ENCODE measurements at regions not wholly inside any gene's neighbourhood (a gene's known extent, or its start where the extent isn't known, plus 50 kb on each side); places are given as distances from the start of the nearest gene placed in this dataset.

DNA sequence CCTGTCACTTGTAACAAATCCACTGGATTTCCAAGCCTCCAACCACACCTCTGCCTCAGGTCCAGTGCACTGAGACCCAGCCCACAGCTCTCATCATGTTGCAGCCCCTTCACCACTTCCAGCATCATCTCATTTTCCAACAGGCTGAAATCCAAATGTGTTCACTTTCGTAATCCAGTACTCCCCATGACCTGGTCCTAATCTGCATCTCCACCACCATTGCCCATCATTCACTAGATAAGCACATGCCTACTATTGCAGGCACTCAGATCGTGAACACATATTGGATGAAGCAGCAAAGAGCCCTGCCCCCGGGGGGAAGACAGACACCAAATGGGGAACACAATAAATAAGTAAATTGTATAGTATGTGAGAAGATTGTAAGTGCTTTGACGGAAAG, 76.1 kb upstream of the INSIG1 start:
- Histone ChIP-seq H3K36me3 (ENCODE audit: control insufficient read depth, insufficient read depth, low read length, severe bottlenecking) (no peaks in the 10 kb centered on the region), H3K27me3 (replicated peaks; ENCODE audit: control insufficient read depth, insufficient read depth, low read length) (no peaks in the 10 kb centered on the region), H3K9ac (ENCODE audit: low read length) (no peak overlapping the region), H3K9me3 (ENCODE audit: control insufficient read depth, low read length) (no peaks in the 10 kb centered on the region), H3K4me3 (ENCODE audit: low read length) (no peak overlapping the region), H3K4me1 (ENCODE audit: control insufficient read depth, insufficient read depth, low read length) (peaks cover 5% of the 10 kb centered on the region)
- DNase-seq (ENCODE audit: low read depth), result no peak

DNA sequence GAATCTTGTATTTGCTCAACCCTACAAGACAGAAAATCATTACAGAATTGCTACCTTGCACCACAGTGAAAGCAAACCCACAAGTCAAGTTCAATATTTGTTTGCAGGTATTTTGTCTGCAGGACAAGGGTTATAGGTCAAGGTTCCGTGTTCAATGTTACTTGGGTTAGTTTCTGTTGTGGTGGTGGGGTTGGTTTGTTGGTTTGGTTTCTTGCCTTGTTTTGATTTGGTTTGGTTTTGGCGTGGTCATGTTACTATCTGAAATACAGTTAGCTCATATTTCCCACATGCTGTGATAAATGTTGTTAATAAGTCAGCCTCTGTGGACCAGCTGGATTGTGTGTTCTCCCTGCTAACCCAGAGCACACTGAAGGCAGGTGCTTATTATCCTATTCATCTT, 75.6 kb upstream of the INSIG1 start:
- no peak for DNase-seq (ENCODE audit: low read depth)
- Histone ChIP-seq H3K27me3 (replicated peaks; ENCODE audit: control insufficient read depth, insufficient read depth, low read length) (no peaks in the 10 kb centered on the region), H3K9ac (ENCODE audit: low read length) (no peak overlapping the region), H3K9me3 (ENCODE audit: control insufficient read depth, low read length) (no peaks in the 10 kb centered on the region), H3K4me1 (ENCODE audit: control insufficient read depth, insufficient read depth, low read length) (peaks cover 5% of the 10 kb centered on the region), H3K36me3 (ENCODE audit: control insufficient read depth, insufficient read depth, low read length, severe bottlenecking) (no peaks in the 10 kb centered on the region), H3K4me3 (ENCODE audit: low read length) (no peak overlapping the region)

DNA sequence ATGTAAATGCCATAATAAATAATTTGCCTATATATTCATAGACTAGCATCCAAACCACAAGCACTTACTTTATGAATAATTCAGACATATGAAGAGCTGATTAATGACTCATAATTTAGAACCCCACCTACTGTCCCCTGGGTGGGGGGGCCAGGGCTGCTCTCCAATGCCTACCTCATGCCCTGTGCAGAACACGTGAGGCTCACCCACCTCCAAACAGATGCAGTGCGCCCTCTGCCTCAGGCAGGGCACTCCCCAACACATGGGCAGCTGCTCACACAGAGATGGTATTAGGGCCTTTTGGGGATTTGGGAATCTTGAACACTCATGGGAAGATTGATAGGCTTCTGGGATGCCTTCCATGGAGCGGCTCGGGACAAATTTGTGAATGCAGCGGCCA, 75.1 kb upstream of the INSIG1 start:
- H3K36me3 ChIP-seq (ENCODE audit: control insufficient read depth, insufficient read depth, low read length, severe bottlenecking), result no peaks in the 10 kb centered on the region
- H3K4me1 ChIP-seq (ENCODE audit: control insufficient read depth, insufficient read depth, low read length), result peaks cover 5% of the 10 kb centered on the region
- no peak overlapping the region for H3K4me3 ChIP-seq (ENCODE audit: low read length)
- H3K27me3 ChIP-seq (replicated peaks; ENCODE audit: control insufficient read depth, insufficient read depth, low read length), result no peaks in the 10 kb centered on the region
- no peak for DNase-seq (ENCODE audit: low read depth)
- H3K9ac ChIP-seq (ENCODE audit: low read length), result no peak overlapping the region
- H3K9me3 ChIP-seq (ENCODE audit: control insufficient read depth, low read length), result no peaks in the 10 kb centered on the region

DNA sequence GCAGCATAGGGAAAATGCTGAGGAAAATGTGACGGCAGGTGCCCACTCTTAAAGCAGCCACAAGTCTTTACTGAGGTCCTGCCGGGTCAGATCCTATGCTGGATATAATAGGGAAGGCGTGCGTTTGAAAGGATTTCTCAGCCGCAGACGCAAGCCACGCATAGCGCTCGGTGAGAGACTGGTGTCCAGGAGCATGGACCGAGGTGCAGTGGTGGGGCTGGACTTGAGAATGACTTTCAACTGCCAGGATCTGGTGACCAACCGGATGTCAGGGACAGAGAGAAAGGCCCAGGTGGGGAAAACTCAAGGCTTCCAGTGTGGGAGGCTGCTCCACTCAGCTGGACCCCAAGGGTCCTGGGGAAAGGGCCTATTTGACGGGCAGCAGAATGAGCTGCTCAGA, 74.7 kb upstream of the INSIG1 start:
- DNase-seq (ENCODE audit: low read depth), result no peak
- no peaks in the 10 kb centered on the region for H3K27me3 ChIP-seq (replicated peaks; ENCODE audit: control insufficient read depth, insufficient read depth, low read length)
- H3K9me3 ChIP-seq (ENCODE audit: control insufficient read depth, low read length), result no peaks in the 10 kb centered on the region
- no peak overlapping the region for H3K4me3 ChIP-seq (ENCODE audit: low read length)
- H3K4me1 ChIP-seq (ENCODE audit: control insufficient read depth, insufficient read depth, low read length), result peaks cover 5% of the 10 kb centered on the region
- H3K36me3 ChIP-seq (ENCODE audit: control insufficient read depth, insufficient read depth, low read length, severe bottlenecking), result no peaks in the 10 kb centered on the region
- no peak overlapping the region for H3K9ac ChIP-seq (ENCODE audit: low read length)

DNA sequence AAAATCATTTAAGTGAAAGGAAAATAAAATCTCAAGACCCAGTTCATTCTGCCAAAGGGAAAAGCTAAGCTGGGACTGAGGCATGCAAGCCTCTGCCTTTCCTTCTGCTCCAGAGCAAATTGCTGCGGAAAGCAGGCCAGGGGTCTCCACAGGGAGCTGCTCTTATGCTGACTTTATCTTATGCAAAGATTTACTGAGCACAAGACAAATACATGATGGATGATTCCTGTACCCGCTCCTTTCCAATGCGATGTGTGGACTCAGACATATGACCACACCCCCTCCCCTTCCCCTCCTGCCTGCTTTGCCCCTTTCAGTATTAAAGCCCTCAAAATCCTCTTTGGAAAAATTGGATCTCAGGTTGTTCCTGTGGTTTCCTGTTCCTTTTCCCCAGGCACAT, 74.2 kb upstream of the INSIG1 start:
- H3K4me1 ChIP-seq (ENCODE audit: control insufficient read depth, insufficient read depth, low read length), result peaks cover 9% of the 10 kb centered on the region
- no peak overlapping the region for H3K4me3 ChIP-seq (ENCODE audit: low read length)
- H3K27me3 ChIP-seq (replicated peaks; ENCODE audit: control insufficient read depth, insufficient read depth, low read length), result no peaks in the 10 kb centered on the region
- H3K9ac ChIP-seq (ENCODE audit: low read length), result no peak overlapping the region
- DNase-seq (ENCODE audit: low read depth), result no peak
- no peaks in the 10 kb centered on the region for H3K9me3 ChIP-seq (ENCODE audit: control insufficient read depth, low read length)
- no peaks in the 10 kb centered on the region for H3K36me3 ChIP-seq (ENCODE audit: control insufficient read depth, insufficient read depth, low read length, severe bottlenecking)

DNA sequence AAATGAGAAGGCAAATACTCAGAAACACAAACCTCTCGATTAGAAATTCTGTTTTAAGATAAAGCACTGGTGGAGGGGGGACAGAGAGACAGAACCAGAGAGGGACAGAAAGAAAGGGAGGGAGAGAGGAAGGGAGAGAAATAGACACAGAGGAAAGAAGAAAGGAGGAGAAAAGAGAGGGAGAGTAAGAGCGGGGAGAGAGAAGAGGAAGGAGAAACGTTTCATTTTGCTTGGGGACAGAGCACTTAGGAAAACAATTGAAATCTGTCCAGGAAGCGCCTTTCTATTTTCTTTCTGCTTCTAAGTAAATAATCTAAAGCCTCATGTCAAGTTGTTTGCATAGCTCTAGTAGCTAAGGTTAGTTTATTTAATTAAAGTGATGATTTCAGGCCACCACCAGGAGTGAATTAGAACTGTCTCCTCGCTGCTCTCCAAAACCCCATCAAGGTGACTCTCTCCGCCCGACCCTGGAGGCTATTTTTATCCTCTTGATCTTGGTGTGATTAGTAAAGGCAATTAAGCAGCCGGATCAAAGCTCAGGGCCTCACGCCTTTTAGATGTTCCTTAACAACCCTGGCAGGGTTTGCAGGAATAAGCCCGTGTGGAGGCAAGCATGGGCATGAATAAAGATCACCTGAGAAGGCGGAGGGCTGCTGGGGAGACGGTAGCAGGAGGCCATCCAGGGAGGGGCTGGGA, 73.4 kb upstream of the INSIG1 start:
- Histone ChIP-seq H3K27me3 (replicated peaks; ENCODE audit: control insufficient read depth, insufficient read depth, low read length) (no peaks in the 10 kb centered on the region), H3K9ac (ENCODE audit: low read length) (no peak overlapping the region), H3K4me3 (ENCODE audit: low read length) (no peak overlapping the region), H3K9me3 (ENCODE audit: control insufficient read depth, low read length) (no peaks in the 10 kb centered on the region), H3K4me1 (ENCODE audit: control insufficient read depth, insufficient read depth, low read length) (peaks cover 10% of the 10 kb centered on the region), H3K36me3 (ENCODE audit: control insufficient read depth, insufficient read depth, low read length, severe bottlenecking) (no peaks in the 10 kb centered on the region)
- no peak for DNase-seq (ENCODE audit: low read depth)

DNA sequence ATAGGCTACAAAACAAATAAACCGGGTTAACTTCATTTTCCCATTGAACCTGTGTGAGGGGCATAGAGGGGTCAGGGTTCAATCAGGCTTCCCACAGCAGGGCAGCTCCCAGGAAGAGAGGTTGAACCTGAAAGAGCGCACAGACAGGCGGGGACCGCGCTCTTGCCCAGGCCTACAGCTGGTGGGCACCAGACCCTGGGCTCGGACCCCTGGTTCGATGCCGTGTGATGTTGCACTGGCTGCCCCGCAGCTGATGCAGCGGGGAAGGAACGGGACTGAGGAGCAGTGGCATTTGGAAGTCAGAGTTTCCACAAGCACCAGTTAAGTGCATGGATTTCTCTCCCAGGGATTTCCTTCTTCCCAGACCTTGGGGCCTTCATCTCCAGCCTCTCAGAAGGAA, 72.6 kb upstream of the INSIG1 start:
- no peaks in the 10 kb centered on the region for H3K27me3 ChIP-seq (replicated peaks; ENCODE audit: control insufficient read depth, insufficient read depth, low read length)
- no peaks in the 10 kb centered on the region for H3K9me3 ChIP-seq (ENCODE audit: control insufficient read depth, low read length)
- peaks cover 13% of the 10 kb centered on the region for H3K4me1 ChIP-seq (ENCODE audit: control insufficient read depth, insufficient read depth, low read length)
- no peaks in the 10 kb centered on the region for H3K36me3 ChIP-seq (ENCODE audit: control insufficient read depth, insufficient read depth, low read length, severe bottlenecking)
- no peak overlapping the region for H3K9ac ChIP-seq (ENCODE audit: low read length)
- H3K4me3 ChIP-seq (ENCODE audit: low read length), result no peak overlapping the region
- no peak for DNase-seq (ENCODE audit: low read depth)

DNA sequence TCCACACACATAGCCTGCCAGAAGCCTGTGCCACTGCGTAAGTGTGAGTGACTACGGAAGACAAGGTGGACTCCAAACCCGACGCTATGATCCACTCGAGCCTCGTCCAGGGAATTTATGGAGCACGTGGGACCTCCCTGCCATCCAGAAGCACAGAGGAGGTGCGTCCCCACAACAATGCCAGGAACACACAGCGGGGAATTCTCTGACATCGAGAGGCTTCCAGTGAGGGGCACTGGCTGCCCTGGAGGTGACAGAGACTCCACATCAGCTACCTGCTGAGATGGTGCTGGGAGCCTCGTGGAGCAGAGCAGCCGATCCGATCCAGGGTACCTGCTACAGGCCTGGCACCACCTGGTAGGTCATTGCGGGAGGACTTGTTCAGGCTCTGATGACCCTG, 72.2 kb upstream of the INSIG1 start:
- Histone ChIP-seq H3K9me3 (ENCODE audit: control insufficient read depth, low read length) (no peaks in the 10 kb centered on the region), H3K36me3 (ENCODE audit: control insufficient read depth, insufficient read depth, low read length, severe bottlenecking) (no peaks in the 10 kb centered on the region), H3K27me3 (replicated peaks; ENCODE audit: control insufficient read depth, insufficient read depth, low read length) (no peaks in the 10 kb centered on the region), H3K4me1 (ENCODE audit: control insufficient read depth, insufficient read depth, low read length) (peaks cover 12% of the 10 kb centered on the region), H3K9ac (ENCODE audit: low read length) (no peak overlapping the region), H3K4me3 (ENCODE audit: low read length) (no peak overlapping the region)
- DNase-seq (ENCODE audit: low read depth), result no peak

DNA sequence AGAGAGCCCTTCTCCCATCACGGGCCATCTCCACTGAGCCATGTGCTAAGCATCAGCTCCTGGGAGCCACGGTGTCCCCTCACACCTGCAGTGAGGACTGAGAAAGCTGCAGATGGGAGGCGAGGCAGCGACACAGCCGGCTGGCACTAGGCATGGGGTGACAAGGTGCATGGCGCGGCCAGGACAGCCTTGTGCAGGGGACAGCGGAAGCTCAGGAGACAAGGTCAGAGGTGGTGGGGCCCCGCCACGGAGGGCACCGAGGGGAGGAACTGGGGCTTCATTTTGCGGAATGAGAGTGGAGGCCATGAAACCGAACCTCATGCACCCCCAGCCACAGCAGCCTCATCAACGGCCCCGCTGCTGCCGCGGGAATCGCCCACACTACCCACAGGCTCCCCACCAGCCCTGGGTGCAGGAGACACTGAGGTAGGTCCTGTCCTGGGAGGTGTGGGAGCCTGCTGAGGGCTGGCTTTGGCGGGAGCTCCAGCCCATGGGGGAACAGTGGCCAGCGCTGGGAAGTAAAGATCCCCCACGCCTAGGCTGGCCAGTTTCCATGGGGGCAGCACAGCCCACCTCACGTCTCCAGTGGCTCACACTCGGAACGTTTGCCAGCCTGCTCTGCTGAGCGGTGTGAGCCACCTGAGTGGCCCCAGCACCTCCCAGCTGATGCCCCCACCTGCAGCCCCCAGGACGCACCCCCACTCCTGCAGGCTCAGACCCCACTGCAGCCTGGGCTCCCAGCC, 71.2 kb upstream of the INSIG1 start:
- Histone ChIP-seq H3K4me1 (ENCODE audit: control insufficient read depth, insufficient read depth, low read length) (peaks cover 12% of the 10 kb centered on the region), H3K4me3 (ENCODE audit: low read length) (no peak overlapping the region), H3K9me3 (ENCODE audit: control insufficient read depth, low read length) (no peaks in the 10 kb centered on the region), H3K9ac (ENCODE audit: low read length) (no peak overlapping the region), H3K36me3 (ENCODE audit: control insufficient read depth, insufficient read depth, low read length, severe bottlenecking) (no peaks in the 10 kb centered on the region), H3K27me3 (replicated peaks; ENCODE audit: control insufficient read depth, insufficient read depth, low read length) (no peaks in the 10 kb centered on the region)
- no peak for DNase-seq (ENCODE audit: low read depth)

DNA sequence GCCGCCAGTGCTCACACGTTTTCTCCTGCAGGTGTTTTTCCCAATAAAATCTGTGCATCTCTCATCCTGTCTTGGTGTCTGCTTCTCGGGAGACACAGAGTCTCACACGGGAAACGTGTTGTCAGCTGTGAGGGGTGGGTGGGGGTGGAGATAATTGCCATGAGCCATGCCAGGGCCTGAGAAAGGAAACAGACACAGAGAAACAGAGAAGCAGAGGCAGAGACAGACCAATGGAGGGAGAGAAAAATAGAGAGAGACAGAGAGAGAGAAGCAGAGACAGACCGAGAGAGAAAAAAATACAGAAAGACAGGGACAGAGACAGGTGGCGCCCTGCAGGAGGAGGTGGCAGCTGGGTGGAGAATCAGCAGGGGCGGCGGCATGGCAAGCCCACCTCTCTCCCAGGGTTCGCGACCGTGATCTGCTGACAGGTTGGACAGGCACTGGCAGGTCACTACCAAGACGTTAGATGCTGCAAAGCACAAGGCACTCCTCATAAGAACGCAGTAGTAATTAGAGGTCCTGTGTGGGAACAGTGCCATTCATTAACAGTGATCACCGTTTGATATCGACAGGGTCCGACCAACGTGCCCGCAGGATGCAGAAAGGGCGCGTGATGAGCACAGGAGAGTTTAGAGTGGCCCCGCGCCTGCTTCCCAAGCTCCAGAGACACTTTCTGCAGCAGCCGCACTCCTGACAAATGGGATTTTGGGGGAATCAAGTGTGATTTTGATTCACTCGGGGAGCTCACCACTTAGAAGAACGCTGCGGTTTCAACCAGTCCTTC, 70.5 kb upstream of the INSIG1 start:
- H3K9me3 ChIP-seq (ENCODE audit: control insufficient read depth, low read length), result no peaks in the 10 kb centered on the region
- no peak overlapping the region for H3K4me3 ChIP-seq (ENCODE audit: low read length)
- H3K36me3 ChIP-seq (ENCODE audit: control insufficient read depth, insufficient read depth, low read length, severe bottlenecking), result no peaks in the 10 kb centered on the region
- H3K4me1 ChIP-seq (ENCODE audit: control insufficient read depth, insufficient read depth, low read length), result peaks cover 12% of the 10 kb centered on the region
- no peaks in the 10 kb centered on the region for H3K27me3 ChIP-seq (replicated peaks; ENCODE audit: control insufficient read depth, insufficient read depth, low read length)
- H3K9ac ChIP-seq (ENCODE audit: low read length), result no peak overlapping the region
- no peak for DNase-seq (ENCODE audit: low read depth)

DNA sequence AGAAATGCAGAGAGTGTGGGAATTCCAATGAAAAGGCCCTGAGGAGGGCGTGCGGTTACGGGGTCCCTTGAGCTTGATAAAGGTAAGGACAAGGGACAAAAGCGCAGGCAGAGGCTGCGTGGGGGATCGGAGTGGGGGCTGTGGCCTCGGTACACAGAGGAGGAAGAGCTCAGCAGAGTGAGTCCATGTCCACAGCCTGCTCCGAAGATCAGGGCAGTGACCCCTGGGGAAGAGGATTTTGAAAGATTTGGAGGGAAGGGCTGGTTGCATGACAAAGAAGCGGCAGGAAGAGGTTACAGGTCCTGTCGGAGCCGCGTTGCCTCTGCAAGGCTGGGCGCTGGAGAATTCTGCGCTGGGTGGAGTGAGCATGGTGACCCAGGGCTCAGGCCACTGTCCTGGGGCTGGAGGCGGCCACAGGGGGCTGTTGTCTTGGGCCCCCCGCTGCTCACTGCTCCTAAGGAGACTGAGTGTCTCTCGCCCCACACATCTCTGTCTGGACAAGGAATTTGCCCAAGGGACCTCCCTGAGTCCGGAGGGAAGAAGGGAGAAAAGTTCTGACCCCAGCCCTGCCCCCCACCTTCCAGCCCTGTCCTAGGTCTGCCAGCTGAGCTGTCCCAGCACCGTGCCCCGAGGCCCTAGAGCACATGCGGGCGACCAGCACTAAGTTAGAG, 69.8 kb upstream of the INSIG1 start:
- H3K4me1 ChIP-seq (ENCODE audit: control insufficient read depth, insufficient read depth, low read length), result peaks cover 15% of the 10 kb centered on the region

More for the DNA sequence above, 69.8 kb upstream of the INSIG1 start:
- Histone ChIP-seq H3K36me3 (ENCODE audit: control insufficient read depth, insufficient read depth, low read length, severe bottlenecking) (no peaks in the 10 kb centered on the region), H3K9me3 (ENCODE audit: control insufficient read depth, low read length) (no peaks in the 10 kb centered on the region), H3K9ac (ENCODE audit: low read length) (no peak overlapping the region), H3K27me3 (replicated peaks; ENCODE audit: control insufficient read depth, insufficient read depth, low read length) (no peaks in the 10 kb centered on the region), H3K4me3 (ENCODE audit: low read length) (no peak overlapping the region)
- no peak for DNase-seq (ENCODE audit: low read depth)
